ENCODE measurements at regions not wholly inside any gene's neighbourhood (a gene's known extent, or its start where the extent isn't known, plus 50 kb on each side); places are given as distances from the start of the nearest gene placed in this dataset.

DNA sequence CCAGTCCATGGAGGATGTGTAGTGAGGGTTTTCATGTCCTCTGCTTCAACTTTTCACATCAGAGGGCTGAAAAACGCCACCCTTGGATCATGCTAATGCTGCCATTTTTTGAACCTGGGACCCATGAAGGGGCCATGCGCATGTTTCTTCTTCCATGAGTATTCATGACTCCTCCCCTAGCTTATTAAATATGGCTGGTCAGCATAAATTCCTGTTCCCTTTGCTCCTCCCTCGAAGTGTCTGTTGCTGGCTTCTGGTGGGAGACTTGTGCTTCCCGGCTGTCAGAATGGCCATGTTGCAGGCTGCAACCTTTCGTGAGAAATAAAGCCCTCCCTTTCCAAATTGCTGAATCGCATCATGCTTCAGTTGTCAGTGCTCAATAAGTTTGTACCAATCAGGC, 711.2 kb upstream of the KIRREL3 start:
- no peaks in the 10 kb centered on the region for H3K9me3 ChIP-seq
- H3K27me3 ChIP-seq, result no peaks in the 10 kb centered on the region
- no peaks in the 10 kb centered on the region for H3K4me1 ChIP-seq
- DNase-seq, result no peak
- no peaks in the 10 kb centered on the region for H3K36me3 ChIP-seq
- intact Hi-C loops (cut with DNase I; ENCODE audit: low total_unique reads), result no loop called here
- H3K4me3 ChIP-seq, result no peak overlapping the region
- TF ChIP-seq CTCF (IDR thresholded peaks at IDR 0.05), result no peak
- no peak overlapping the region for H3K27ac ChIP-seq

DNA sequence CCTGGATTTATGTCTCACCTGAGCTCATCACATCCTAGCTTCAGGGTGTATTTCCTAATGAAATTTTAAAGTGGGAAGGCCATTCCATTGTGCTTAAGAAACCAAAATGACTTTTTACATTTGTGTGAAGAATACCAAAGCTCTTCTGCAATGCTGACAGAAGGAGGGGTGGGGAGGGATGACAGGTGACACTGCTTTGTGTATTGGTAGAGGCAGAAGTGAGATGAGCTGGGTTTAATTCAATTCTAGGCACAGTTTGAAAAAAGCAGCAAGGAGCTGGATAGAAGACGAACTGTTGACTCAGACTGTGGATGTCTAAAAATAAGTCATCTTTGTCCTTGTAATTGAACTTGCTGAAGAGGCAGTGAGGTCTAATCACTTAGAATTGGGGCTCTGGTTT, 710.3 kb upstream of the KIRREL3 start:
- no peak overlapping the region for H3K27ac ChIP-seq
- intact Hi-C loops (cut with DNase I; ENCODE audit: low total_unique reads), result no loop called here
- H3K4me1 ChIP-seq, result no peaks in the 10 kb centered on the region
- DNase-seq, result no peak
- no peaks in the 10 kb centered on the region for H3K9me3 ChIP-seq
- no peak for TF ChIP-seq CTCF (IDR thresholded peaks at IDR 0.05)
- H3K4me3 ChIP-seq, result no peak overlapping the region
- H3K27me3 ChIP-seq, result no peaks in the 10 kb centered on the region
- no peaks in the 10 kb centered on the region for H3K36me3 ChIP-seq

DNA sequence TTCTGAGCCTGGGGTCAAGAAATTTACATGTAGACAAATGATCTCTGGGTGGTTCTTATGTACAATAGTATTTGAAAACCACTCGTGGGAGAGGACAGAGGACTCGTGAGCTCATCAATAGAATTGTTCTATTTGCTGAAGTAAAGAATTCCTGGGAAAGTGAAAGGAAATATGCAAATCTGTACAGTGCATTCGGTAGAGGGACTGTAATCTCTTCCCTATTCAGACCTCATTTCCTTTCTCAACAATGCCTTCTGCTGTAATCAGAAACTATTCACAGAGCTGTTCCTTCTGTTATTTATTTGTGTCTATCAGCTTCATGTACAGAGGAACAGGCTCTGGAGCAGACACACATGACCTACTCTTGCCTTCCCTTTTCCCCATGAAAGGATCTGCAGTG, 709.4 kb upstream of the KIRREL3 start:
- intact Hi-C loops (cut with DNase I; ENCODE audit: low total_unique reads), result no loop called here
- Histone ChIP-seq H3K9me3 (no peaks in the 10 kb centered on the region), H3K4me3 (no peak overlapping the region), H3K27ac (no peak overlapping the region), H3K36me3 (no peaks in the 10 kb centered on the region), H3K4me1 (no peaks in the 10 kb centered on the region), H3K27me3 (no peaks in the 10 kb centered on the region)
- DNase-seq, result no peak
- no peak for TF ChIP-seq CTCF (IDR thresholded peaks at IDR 0.05)

DNA sequence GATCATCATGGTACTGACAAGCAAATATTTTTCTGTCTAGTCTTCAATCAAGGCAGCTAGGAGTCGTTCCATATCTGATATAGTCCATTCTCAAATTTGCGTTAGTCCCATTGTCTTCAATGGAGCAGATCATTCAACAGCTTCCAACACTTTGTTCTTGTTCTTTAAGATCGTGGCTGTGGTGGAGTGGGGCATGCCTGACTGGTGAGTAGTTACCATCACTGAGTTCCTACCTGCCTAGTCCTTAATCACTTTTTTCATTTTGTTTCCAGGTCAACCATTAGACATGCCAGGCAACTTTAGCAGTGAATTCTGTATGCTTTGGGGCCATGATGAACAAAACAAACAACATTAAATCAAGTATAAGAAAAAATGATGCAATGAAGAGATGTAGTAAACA, 693.1 kb upstream of the KIRREL3 start:
- Histone ChIP-seq H3K27ac (no peak overlapping the region), H3K36me3 (no peaks in the 10 kb centered on the region), H3K4me1 (no peaks in the 10 kb centered on the region), H3K4me3 (no peak overlapping the region), H3K27me3 (no peaks in the 10 kb centered on the region), H3K9me3 (no peaks in the 10 kb centered on the region)
- intact Hi-C loops (cut with DNase I; ENCODE audit: low total_unique reads), result no loop called here
- no peak for TF ChIP-seq CTCF (IDR thresholded peaks at IDR 0.05)
- no peak for DNase-seq

DNA sequence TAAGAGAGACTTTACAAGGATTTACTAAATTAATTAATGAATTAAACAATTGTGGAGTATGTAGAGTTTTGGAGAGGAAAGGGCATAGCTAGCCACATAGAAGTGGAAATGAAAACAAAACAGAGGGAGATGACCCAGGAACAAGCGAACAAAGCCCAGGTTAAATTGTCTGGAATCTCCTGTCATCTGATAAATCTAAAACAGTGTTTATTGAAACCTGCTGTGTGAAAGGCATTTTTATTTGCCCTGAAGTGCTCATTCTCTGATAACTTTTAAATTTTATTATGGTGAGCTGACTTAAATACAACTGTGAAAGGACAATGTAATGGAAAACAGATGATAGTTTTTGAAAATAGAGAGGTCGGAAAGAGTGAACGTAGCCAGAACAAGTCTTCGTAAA, 682.8 kb upstream of the KIRREL3 start:
- DNase-seq, result no peak
- Histone ChIP-seq H3K9me3 (no peaks in the 10 kb centered on the region), H3K4me3 (no peak overlapping the region), H3K27ac (no peak overlapping the region), H3K36me3 (no peaks in the 10 kb centered on the region), H3K27me3 (no peaks in the 10 kb centered on the region), H3K4me1 (no peaks in the 10 kb centered on the region)
- intact Hi-C loops (cut with DNase I; ENCODE audit: low total_unique reads), result no loop called here
- TF ChIP-seq CTCF (IDR thresholded peaks at IDR 0.05), result no peak

DNA sequence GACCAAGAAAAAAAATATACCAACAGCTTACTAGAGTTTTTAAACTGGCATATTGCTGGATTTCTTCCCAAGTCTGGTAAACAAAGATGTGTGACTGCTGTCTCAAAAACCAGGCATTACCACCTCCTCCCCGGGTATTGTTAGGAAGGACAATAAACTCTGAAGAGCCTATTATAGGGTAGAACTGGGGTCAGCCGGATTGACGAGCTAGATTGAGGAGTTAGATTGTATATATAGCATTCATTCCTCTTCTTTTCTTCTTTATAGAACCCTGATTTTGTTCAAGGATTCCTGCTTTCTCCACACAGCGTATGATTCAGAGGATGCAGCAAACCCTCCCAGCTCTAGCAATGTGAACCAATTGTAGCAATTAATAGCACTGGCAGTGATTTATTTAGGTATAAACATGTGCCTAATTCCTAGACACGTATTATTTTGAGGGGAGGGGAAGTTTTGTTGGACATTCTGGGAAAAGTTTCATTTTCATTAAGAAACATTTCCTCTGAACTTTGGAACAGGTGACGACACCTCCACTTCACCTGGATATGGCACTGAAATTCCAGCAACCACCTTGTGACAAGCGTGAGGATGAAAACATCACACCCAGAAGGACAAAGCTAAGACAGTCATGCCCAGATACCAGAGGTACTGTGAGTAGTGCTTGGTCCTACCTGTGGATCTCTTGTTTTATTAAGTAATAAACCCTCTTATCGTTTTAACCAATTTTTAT, 679.4 kb upstream of the KIRREL3 start:
- no peaks in the 10 kb centered on the region for H3K36me3 ChIP-seq
- no peaks in the 10 kb centered on the region for H3K27me3 ChIP-seq
- no peaks in the 10 kb centered on the region for H3K9me3 ChIP-seq
- TF ChIP-seq CTCF (IDR thresholded peaks at IDR 0.05), result no peak
- intact Hi-C loops (cut with DNase I; ENCODE audit: low total_unique reads), result no loop called here
- no peak overlapping the region for H3K4me3 ChIP-seq
- no peak overlapping the region for H3K27ac ChIP-seq
- H3K4me1 ChIP-seq, result no peaks in the 10 kb centered on the region
- DNase-seq, result no peak

All from tibial artery (tissue), 4 donors.